Activated naive CD4-positive, alpha-beta T cell treated with anti-CD3 and anti-CD28 coated beads, Interleukin-2, amount 10 ng/mL, durations not matched to agents 7 days and 5 days (primary cell): ENCODE measurements at regions not wholly inside any gene's neighbourhood (a gene's known extent, or its start where the extent isn't known, plus 50 kb on each side); places are given as distances from the start of the nearest gene placed in this dataset.

Experiments
- CTCF ChIA-PET: fragments of 350-600 bp; sonication (Branson Sonifier 250); formaldehyde crosslinking; loops from one replicate; lab custom pipeline; 2021; ENCODE audit warnings: antibody characterized with exemption; lab: Charles Lee
- DNase-seq: peaks from one replicate; pipeline ENCODE4 v3.0.0-alpha.2; 2020
- H3K27ac Mint-ChIP-seq: one replicate; pipeline ENCODE4 v1.8.0; 2021; ENCODE audit warnings: mild to moderate bottlenecking, moderate library complexity, mixed read lengths
- H3K27me3 Mint-ChIP-seq: one replicate; pipeline ENCODE4 v1.8.0; 2021; ENCODE audit warnings: mild to moderate bottlenecking, mixed read lengths
- H3K36me3 Mint-ChIP-seq: one replicate; pipeline ENCODE4 v1.8.0; 2021; ENCODE audit warnings: mixed read lengths
- H3K4me1 Mint-ChIP-seq: one replicate; pipeline ENCODE4 v1.8.0; 2021; ENCODE audit warnings: mixed read lengths
- H3K4me3 Mint-ChIP-seq: one replicate; pipeline ENCODE4 v1.8.0; 2021; ENCODE audit warnings: mild to moderate bottlenecking, moderate library complexity, mixed read lengths
- H3K9me3 Mint-ChIP-seq: one replicate; pipeline ENCODE4 v1.8.0; 2021; ENCODE audit warnings: mixed read lengths

GRCh38 chr3:70899816-70900215 lies 587.4 kb upstream of the MDFIC2 start:
- Mint-ChIP-seq H3K27me3 (no peaks in the 10 kb centered on the region), H3K4me3 (no peak overlapping the region), H3K27ac (no peak overlapping the region), H3K9me3 (no peaks in the 10 kb centered on the region), H3K36me3 (no peaks in the 10 kb centered on the region), H3K4me1 (no peaks in the 10 kb centered on the region)
- no peak for DNase-seq
- CTCF ChIA-PET = no interaction called here

GRCh38 chr3:70890020-70890394 lies 577.6 kb upstream of the MDFIC2 start:
- Mint-ChIP-seq H3K27me3 (no peaks in the 10 kb centered on the region), H3K9me3 (no peaks in the 10 kb centered on the region), H3K4me3 (no peak overlapping the region), H3K27ac (no peak overlapping the region), H3K36me3 (no peaks in the 10 kb centered on the region), H3K4me1 (no peaks in the 10 kb centered on the region)
- CTCF ChIA-PET = no interaction called here
- DNase-seq = no peak

- no peaks in the 10 kb centered on the region for H3K27me3 Mint-ChIP-seq
- H3K27ac Mint-ChIP-seq = no peak overlapping the region
- no peak overlapping the region for H3K4me3 Mint-ChIP-seq
- no peaks in the 10 kb centered on the region for H3K36me3 Mint-ChIP-seq
- DNase-seq = no peak
- no peaks in the 10 kb centered on the region for H3K4me1 Mint-ChIP-seq
- CTCF ChIA-PET = no interaction called here
- H3K9me3 Mint-ChIP-seq = no peaks in the 10 kb centered on the region
Observed at GRCh38 chr3:70889162-70890019, 577.0 kb upstream of the MDFIC2 start.

- no peaks in the 10 kb centered on the region for H3K27me3 Mint-ChIP-seq
- CTCF ChIA-PET = no interaction called here
- H3K27ac Mint-ChIP-seq = no peak overlapping the region
- H3K9me3 Mint-ChIP-seq = no peaks in the 10 kb centered on the region
- no peaks in the 10 kb centered on the region for H3K4me1 Mint-ChIP-seq
- H3K36me3 Mint-ChIP-seq = no peaks in the 10 kb centered on the region
- no peak for DNase-seq
- no peak overlapping the region for H3K4me3 Mint-ChIP-seq
Observed at GRCh38 chr3:70885636-70886035, 573.2 kb upstream of the MDFIC2 start.

GRCh38 chr3:70882104-70882503 lies 569.7 kb upstream of the MDFIC2 start:
- Mint-ChIP-seq H3K36me3 (no peaks in the 10 kb centered on the region), H3K9me3 (peaks cover 5% of the 10 kb centered on the region), H3K4me3 (no peak overlapping the region), H3K27ac (no peak overlapping the region), H3K27me3 (no peaks in the 10 kb centered on the region), H3K4me1 (no peaks in the 10 kb centered on the region)
- no peak for DNase-seq
- CTCF ChIA-PET = no interaction called here

- no peak overlapping the region for H3K27ac Mint-ChIP-seq
- H3K27me3 Mint-ChIP-seq = no peaks in the 10 kb centered on the region
- peaks cover 5% of the 10 kb centered on the region for H3K9me3 Mint-ChIP-seq
- no peaks in the 10 kb centered on the region for H3K36me3 Mint-ChIP-seq
- no peak for DNase-seq
- H3K4me1 Mint-ChIP-seq = no peaks in the 10 kb centered on the region
- CTCF ChIA-PET = no interaction called here
- H3K4me3 Mint-ChIP-seq = no peak overlapping the region
Observed at GRCh38 chr3:70880421-70880820, 568.0 kb upstream of the MDFIC2 start.

- Mint-ChIP-seq H3K27ac (no peak overlapping the region), H3K4me3 (no peak overlapping the region), H3K27me3 (no peaks in the 10 kb centered on the region), H3K4me1 (no peaks in the 10 kb centered on the region), H3K36me3 (no peaks in the 10 kb centered on the region), H3K9me3 (peaks cover 8% of the 10 kb centered on the region)
- CTCF ChIA-PET = no interaction called here
- DNase-seq = no peak
Observed at GRCh38 chr3:70876154-70876553, 563.7 kb upstream of the MDFIC2 start.

- H3K4me3 Mint-ChIP-seq = no peak overlapping the region
- CTCF ChIA-PET = no interaction called here
- H3K9me3 Mint-ChIP-seq = peaks cover 7% of the 10 kb centered on the region
Observed at GRCh38 chr3:70874196-70874595, 561.8 kb upstream of the MDFIC2 start.

GRCh38 chr3:70873686-70874085 lies 561.2 kb upstream of the MDFIC2 start:
- Mint-ChIP-seq H3K4me3 (no peak overlapping the region), H3K36me3 (no peaks in the 10 kb centered on the region), H3K27ac (no peak overlapping the region), H3K27me3 (peaks cover 3% of the 10 kb centered on the region), H3K9me3 (peaks cover 3% of the 10 kb centered on the region), H3K4me1 (no peaks in the 10 kb centered on the region)
- no peak for DNase-seq
- CTCF ChIA-PET = no interaction called here

More at GRCh38 chr3:70874196-70874595, 561.8 kb upstream of the MDFIC2 start:
- H3K4me1 Mint-ChIP-seq = no peaks in the 10 kb centered on the region
- H3K27me3 Mint-ChIP-seq = peaks cover 1% of the 10 kb centered on the region
- no peak for DNase-seq
- H3K27ac Mint-ChIP-seq = no peak overlapping the region
- H3K36me3 Mint-ChIP-seq = no peaks in the 10 kb centered on the region

- Mint-ChIP-seq H3K27ac (no peak overlapping the region), H3K4me3 (no peak overlapping the region), H3K36me3 (no peaks in the 10 kb centered on the region), H3K9me3 (peaks cover 3% of the 10 kb centered on the region), H3K27me3 (peaks cover 3% of the 10 kb centered on the region), H3K4me1 (no peaks in the 10 kb centered on the region)
- DNase-seq = no peak
- CTCF ChIA-PET = no interaction called here
Observed at GRCh38 chr3:70871909-70872656, 559.6 kb upstream of the MDFIC2 start.

- Mint-ChIP-seq H3K27me3 (peaks cover 4% of the 10 kb centered on the region), H3K9me3 (peaks cover 3% of the 10 kb centered on the region)
- CTCF ChIA-PET = no interaction called here
Observed at GRCh38 chr3:70870576-70870975, 558.1 kb upstream of the MDFIC2 start.

GRCh38 chr3:70868561-70868960 lies 556.1 kb upstream of the MDFIC2 start:
- DNase-seq = no peak
- H3K4me1 Mint-ChIP-seq = no peaks in the 10 kb centered on the region
- peaks cover 6% of the 10 kb centered on the region for H3K9me3 Mint-ChIP-seq
- no peak overlapping the region for H3K27ac Mint-ChIP-seq
- H3K4me3 Mint-ChIP-seq = no peak overlapping the region
- no peaks in the 10 kb centered on the region for H3K36me3 Mint-ChIP-seq
- H3K27me3 Mint-ChIP-seq = peaks cover 8% of the 10 kb centered on the region
- CTCF ChIA-PET = no interaction called here

More at GRCh38 chr3:70870576-70870975, 558.1 kb upstream of the MDFIC2 start:
- Mint-ChIP-seq H3K4me1 (no peaks in the 10 kb centered on the region), H3K27ac (no peak overlapping the region), H3K4me3 (no peak overlapping the region), H3K36me3 (no peaks in the 10 kb centered on the region)
- DNase-seq = no peak

- peaks cover 5% of the 10 kb centered on the region for H3K27me3 Mint-ChIP-seq
- no peak for DNase-seq
- no peak overlapping the region for H3K27ac Mint-ChIP-seq
- H3K9me3 Mint-ChIP-seq = peaks cover 3% of the 10 kb centered on the region
- no peak overlapping the region for H3K4me3 Mint-ChIP-seq
- H3K36me3 Mint-ChIP-seq = no peaks in the 10 kb centered on the region
- H3K4me1 Mint-ChIP-seq = no peaks in the 10 kb centered on the region
- CTCF ChIA-PET = no interaction called here
Observed at GRCh38 chr3:70863049-70863448, 550.6 kb upstream of the MDFIC2 start.

GRCh38 chr3:70861855-70862254 lies 549.4 kb upstream of the MDFIC2 start:
- H3K27ac Mint-ChIP-seq = no peak overlapping the region
- no peaks in the 10 kb centered on the region for H3K4me1 Mint-ChIP-seq
- H3K27me3 Mint-ChIP-seq = peaks cover 5% of the 10 kb centered on the region
- CTCF ChIA-PET = no interaction called here
- no peak overlapping the region for H3K4me3 Mint-ChIP-seq
- no peaks in the 10 kb centered on the region for H3K36me3 Mint-ChIP-seq
- H3K9me3 Mint-ChIP-seq = peaks cover 3% of the 10 kb centered on the region
- no peak for DNase-seq

GRCh38 chr3:70861234-70861633 lies 548.8 kb upstream of the MDFIC2 start:
- Mint-ChIP-seq H3K27ac (no peak overlapping the region), H3K4me3 (no peak overlapping the region), H3K4me1 (no peaks in the 10 kb centered on the region), H3K9me3 (peaks cover 3% of the 10 kb centered on the region), H3K27me3 (peaks cover 5% of the 10 kb centered on the region), H3K36me3 (no peaks in the 10 kb centered on the region)
- CTCF ChIA-PET = no interaction called here
- DNase-seq = no peak
